ENCODE measurements at regions not wholly inside any gene's neighbourhood (a gene's known extent, or its start where the extent isn't known, plus 50 kb on each side); places are given as distances from the start of the nearest gene placed in this dataset.

- no peak for TF ChIP-seq EZH2 (IDR thresholded peaks at IDR 0.05; ENCODE audit: low read length)
- TF ChIP-seq CTCF (optimal IDR thresholded peaks at IDR 0.05 in 1 of 3, IDR thresholded peaks at IDR 0.05 in 1 of 3, conservative IDR thresholded peaks at IDR 0.05 in 1 of 3; ENCODE audit: extremely low read depth in 1 of 3, insufficient read depth in 2 of 3, low read length in 3 of 3) = no peak
These were observed 79.6 kb downstream of the INSIG1 start for GRCh38 chr7:155377071-155377837.
